22Rv1 (cell line): ENCODE measurements at regions not wholly inside any gene's neighbourhood (a gene's known extent, or its start where the extent isn't known, plus 50 kb on each side); places are given as distances from the start of the nearest gene placed in this dataset.

ENCODE experiments used
- CTCF ChIP-seq: fragments of 450-650 bp; IDR thresholded peaks from 2 replicates; pipeline ENCODE4 v1.5.1; 2017; ENCODE audit warnings: mild to moderate bottlenecking
- ZFX ChIP-seq: fragments of 450-650 bp; IDR thresholded peaks from 2 replicates; pipeline ENCODE4 v1.6.1; 2017; ENCODE audit warnings: antibody characterized with exemption, borderline replicate concordance

- no peak for TF ChIP-seq CTCF
- no peak for TF ChIP-seq ZFX
Measured at GRCh38 chr6:53994201-53994600, 117.0 kb upstream of the MLIP start.
